GM21529 (cell line): ENCODE measurements at regions not wholly inside any gene's neighbourhood (a gene's known extent, or its start where the extent isn't known, plus 50 kb on each side); places are given as distances from the start of the nearest gene placed in this dataset.

ENCODE experiments used
- ATAC-seq: cut with Tn5 transposase; IDR thresholded peaks from one replicate; pipeline ENCODE4 v1.9.1; 2021; ENCODE audit not compliant: unreplicated experiment

DNA sequence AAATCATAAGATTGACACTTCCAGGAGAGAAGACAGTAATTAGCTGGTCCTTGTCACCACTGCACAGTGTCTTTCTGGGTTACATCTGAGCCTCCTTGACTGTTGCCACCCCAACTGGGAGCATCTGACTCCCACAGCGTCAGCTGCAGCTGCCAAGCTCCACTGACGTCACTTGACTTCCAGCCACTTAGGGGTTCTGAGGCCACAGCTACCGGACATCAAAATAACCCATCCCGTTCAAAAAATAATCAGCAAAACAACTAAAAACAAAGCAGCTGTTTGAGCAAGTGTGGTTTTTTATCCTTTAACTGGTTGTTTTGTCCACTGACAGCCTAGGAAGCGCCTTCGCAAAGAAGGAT, 206.5 kb upstream of the AGAP1 start:
- ATAC-seq = no peak

DNA sequence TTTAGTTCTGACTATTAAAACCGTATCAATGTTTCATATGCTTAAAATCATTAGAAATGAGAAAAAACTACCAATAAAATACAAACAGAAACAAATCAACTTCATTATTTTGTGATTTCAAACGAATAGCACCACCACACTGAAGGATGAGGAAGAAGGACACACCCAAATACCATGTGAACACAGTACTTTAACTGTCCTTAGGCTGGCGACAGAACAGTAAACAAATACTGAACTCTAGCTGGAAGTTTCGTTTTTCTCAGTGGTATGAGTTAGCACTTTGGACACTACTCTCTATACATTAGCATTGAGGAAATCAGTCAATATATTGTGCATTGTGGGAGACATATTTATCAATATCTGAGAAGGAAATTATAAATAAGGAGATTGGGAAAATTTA, 202.4 kb upstream of the AGAP1 start:
- no peak for ATAC-seq

DNA sequence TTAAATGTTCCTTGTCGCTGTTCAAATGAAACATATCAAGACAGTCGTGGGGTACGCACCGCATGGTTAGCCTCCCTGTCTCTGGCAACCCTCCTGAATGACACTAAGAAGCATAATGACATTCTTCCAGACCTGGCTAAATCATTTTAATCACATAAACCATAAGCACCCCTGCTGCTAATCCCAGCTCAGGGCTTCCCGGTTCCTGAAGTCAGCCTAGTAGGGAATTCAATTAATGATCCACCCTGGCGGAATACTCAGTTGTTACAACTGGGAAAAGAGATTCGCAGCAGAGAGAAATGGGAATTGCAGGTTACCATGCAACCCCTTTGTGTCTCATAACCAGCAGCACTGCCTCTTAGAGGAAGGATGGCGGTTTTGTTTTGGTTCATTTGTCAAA, 200.8 kb upstream of the AGAP1 start:
- no peak for ATAC-seq

GRCh38 chr2:235295831-235296230, 198.0 kb upstream of the AGAP1 start:
- no peak for ATAC-seq

- no peak for ATAC-seq
Measured at GRCh38 chr2:235300368-235301201, 193.3 kb upstream of the AGAP1 start.

DNA sequence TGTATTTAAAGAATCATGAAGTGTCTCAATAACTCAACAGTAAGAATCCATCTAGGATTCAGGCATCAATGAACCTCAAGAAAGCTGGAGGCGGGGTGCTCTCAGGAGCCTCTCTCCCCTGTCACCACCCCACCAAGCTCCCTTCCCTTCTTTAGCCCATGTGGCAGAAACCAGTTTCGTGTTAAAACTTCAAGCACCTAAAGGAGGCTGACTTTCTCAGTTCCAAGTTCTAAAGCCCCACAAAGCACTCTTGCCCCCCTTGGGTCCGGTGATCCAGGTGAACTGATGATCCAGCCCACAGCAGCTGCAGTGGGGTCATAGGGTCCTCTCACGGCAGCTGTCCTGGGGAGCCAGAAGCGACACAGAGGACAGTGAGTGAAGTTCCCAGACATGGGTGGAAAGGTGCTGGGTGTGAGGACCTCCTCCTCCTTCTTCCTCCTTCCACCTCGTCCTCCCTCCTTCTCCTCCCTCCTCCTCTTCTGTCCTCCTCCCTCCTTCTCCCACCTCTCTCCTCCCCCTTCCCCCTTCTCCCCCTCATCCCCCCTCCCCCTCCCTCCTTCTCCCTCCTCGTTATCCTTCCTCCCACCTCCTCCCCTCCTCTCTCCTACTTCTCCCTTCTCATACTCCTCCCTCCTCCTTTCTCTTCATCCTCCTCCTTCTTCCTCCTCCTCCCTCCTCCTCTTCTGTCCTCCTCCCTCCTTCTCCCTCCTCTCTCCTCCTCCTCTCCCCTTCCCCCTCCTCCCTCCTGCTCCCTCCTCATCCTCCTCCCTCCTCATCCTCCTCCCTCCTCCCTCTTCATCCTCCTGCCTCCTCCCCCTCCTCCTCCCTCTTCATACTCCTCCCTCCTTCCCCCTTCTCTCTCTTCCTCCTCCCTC, 192.4 kb upstream of the AGAP1 start:
- no peak for ATAC-seq

DNA sequence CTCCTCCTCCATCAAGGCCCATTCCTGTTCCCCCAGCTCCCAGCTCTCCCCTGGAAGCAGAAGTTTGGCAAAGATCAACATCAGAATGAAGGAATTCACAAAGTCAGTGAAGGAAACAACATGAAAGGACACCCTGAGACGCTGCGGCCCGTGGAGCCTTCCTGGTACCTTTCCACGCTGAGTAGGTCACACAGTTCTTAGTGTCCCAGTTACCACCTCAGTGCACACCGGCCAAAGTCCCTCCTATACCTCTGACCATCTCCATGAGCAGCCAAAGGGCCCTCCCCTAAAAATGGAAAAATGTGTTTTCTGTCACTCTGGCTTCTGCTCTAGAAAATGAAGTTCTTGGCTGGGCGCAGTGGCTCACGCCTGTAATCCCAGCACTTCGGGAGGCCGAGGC, 191.6 kb upstream of the AGAP1 start:
- ATAC-seq = no peak

DNA sequence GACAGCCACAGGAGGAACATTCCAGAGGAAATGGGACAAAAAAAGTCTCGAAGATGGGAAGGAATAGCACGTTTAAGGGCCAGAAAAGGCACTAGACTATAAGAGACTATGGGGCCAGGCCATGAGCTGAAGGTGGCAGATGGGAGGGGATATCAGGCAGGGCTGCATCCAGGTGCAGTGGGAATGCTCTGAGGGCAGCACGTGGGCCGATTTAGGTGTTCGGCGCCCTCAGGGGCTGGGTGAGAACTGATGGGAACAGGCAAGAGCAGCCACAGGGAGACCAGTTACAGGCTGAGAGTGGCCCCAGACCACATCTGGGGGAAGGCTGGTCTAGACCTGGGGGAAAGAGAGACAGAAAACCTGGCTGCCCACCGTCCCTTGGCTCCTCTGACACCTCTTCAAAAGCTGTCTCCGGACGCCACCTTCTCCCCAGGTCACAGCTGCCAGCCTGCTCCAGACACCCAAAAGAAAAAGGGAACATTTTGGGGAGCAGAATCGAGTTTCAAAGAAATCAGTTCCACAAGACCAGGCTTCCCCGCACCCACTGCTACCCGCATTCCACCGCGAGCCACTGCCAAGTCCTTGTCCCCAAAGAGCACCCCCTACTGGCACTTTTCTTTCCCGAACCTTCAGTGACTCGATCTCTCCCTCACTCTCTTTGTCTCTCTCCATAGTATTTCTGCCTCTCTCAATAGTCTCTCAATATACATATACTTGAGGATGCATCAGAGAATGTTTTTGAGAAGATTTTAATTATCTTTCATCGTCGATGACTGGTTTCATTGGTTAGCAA, 190.1 kb upstream of the AGAP1 start:
- ATAC-seq = no peak

GRCh38 chr2:235305678-235306077, 188.2 kb upstream of the AGAP1 start:
- ATAC-seq = no peak

- ATAC-seq = no peak
Measured at GRCh38 chr2:235311044-235311443, 182.8 kb upstream of the AGAP1 start.

GRCh38 chr2:235312571-235312970, 181.3 kb upstream of the AGAP1 start:
- ATAC-seq = no peak

DNA sequence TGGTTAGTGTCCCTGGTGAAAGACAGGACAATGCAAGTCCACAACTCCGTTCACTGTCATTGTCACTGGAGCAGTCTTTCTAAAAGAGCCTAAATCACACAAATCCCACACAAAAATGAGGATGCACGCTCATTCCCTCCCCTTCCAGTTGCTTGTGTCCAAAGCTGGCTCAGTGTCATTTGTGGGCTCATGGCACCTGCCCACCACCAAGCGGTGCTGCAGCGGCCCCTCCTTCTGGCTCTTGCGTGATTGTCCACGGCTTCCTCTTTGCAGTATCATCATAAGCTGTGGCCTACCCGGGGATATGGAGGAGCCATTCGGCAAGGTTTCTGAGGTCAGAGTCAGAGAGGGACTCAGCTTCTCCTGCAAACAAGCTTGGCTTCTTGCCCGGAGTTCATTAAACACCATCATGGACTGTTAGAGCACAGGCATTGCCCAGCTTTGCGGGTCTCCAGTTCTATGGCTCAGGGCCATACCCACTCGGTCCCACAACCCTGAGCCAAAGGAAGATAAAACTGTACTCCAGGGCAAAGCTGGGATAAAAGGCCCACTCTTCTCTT, 179.4 kb upstream of the AGAP1 start:
- no peak for ATAC-seq

GRCh38 chr2:235319095-235319494, 174.7 kb upstream of the AGAP1 start:
- no peak for ATAC-seq

DNA sequence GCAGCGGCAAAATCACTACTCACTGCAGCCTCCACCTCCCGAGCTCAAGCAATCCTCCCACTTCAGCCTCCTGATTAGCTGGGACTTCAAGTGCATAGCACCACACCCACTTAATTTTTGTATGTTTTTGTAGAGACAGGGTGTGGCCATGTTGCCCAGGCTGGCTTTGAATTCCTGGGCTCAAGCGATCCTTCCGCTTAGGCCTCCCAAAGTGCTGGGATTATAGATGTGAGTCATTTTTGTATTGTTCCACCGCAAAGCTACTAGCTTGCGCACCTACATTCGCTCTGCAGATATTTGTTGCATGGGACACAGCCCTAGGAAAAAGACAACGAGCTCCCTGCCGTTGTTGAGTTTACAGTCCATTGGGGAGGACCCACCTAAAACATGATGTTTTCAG, 173.5 kb upstream of the AGAP1 start:
- no peak for ATAC-seq

DNA sequence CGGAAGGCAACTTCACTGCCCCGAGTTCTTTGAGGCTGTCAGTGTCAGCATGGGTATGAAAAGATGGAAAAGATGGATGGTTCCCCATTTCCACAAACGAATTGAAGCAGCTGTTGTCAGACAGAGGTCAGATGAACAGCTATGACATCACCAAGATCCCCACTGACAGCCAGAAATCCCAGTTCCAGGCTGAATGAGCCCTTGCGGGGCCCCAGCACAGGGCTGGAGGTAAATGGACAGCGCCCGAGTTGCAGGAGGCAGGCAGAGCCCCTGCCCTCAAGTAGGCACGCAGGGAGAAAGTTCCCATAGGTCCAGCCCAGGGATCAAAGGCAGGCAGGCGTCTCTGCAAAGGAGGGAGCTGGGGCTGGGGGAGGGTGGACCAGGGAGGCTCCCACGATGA, 169.5 kb upstream of the AGAP1 start:
- ATAC-seq = no peak

- no peak for ATAC-seq
Measured at GRCh38 chr2:235325151-235325550, 168.7 kb upstream of the AGAP1 start.

- ATAC-seq = no peak
Measured at GRCh38 chr2:235328991-235329390, 164.9 kb upstream of the AGAP1 start.

DNA sequence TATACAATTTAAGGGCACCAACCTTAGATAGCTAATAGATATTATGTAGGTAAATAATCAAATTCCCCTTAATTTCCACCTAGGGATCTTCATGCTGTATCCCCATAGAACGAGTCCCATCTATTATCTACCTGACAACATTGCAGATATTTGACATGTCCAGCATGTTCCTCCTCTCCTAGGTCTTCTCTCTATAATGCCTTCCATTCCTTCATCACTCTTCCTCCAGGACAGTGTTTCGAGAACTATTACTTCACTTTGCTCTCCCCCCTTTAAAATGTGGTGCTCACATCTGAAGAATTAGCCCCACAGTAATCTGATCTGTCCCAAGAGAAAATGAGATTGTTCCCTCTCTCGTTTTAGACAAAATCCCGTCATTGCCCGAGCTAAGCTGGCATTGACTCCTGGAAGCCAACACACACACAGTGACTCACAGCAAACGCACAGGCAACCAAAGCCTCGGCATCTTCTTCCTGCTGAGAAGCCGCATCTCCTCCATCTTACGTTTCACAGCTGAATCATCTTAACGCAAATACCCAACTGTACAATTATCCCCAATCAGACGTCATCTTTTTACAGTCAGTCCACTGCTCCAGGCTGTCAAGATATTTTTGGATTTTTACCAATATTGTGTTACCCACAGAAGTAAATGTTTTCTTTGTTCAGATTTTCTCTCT, 162.9 kb upstream of the AGAP1 start:
- ATAC-seq = no peak

DNA sequence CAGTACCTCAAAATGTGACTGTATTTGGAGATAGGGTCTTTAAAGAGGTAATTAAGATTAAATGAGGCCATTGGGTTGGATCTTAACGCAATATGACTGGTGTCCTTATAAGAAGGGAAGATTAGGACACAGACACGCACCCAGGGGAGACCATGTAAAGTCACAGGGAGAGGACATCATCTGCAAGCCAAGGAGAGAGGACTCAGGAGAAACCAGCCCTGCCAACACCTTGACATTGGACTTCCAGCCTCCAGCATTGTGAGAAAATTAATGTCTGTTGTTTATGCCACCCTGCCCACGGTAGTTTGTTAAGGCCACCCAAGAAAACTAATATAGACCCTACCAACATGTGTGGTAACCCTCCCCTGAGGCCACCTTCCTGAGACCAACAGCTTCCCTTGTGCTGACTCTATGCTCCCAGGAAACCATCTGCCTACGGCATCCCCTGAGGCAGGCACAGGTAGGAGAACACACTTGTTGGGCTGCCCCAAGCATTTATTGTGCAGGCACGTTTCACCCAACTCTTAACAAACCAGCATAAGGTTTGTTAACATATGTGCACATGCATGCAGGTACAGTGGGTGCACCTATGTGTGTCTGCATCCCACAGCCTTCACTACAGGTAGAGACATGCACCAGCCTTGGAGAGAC, 161.5 kb upstream of the AGAP1 start:
- no peak for ATAC-seq

DNA sequence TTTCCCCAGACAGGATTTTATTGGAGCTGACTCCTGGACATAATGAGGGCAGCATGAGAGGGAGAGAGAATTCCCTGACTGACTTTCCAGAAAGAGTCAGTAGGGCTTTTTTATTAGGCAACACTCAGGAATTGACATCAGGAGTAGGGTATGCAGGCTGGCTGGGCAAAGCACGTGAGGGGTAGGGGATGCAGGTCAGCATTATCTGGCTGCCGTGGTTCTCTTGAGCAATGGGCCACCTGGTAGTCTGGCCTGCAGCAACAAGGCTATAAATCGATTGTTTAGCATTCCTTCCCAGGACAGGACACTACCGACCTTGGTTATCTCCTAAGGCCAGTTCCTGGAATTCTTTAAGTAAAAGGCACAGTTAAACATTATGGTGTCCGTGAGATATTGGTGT, 160.8 kb upstream of the AGAP1 start:
- ATAC-seq = no peak
